B cell (primary cell): ENCODE measurements at regions not wholly inside any gene's neighbourhood (a gene's known extent, or its start where the extent isn't known, plus 50 kb on each side); places are given as distances from the start of the nearest gene placed in this dataset.

Source experiments
- EZH2 ChIP-seq: IDR thresholded peaks from 2 replicates; pipeline ENCODE4 v1.6.1; 2012; ENCODE audit warnings: borderline replicate concordance, low read depth, mild to moderate bottlenecking, moderate library complexity, low read length; ENCODE audit not compliant: insufficient read depth, poor library complexity, severe bottlenecking
- TF ChIP-seq, protein P1 (sequence below): fragments of 200-600 bp; IDR thresholded peaks from one replicate; pipeline ENCODE4 v1.8.0; 2022; ENCODE audit warnings: antibody characterized with exemption, mild to moderate bottlenecking

DNA sequence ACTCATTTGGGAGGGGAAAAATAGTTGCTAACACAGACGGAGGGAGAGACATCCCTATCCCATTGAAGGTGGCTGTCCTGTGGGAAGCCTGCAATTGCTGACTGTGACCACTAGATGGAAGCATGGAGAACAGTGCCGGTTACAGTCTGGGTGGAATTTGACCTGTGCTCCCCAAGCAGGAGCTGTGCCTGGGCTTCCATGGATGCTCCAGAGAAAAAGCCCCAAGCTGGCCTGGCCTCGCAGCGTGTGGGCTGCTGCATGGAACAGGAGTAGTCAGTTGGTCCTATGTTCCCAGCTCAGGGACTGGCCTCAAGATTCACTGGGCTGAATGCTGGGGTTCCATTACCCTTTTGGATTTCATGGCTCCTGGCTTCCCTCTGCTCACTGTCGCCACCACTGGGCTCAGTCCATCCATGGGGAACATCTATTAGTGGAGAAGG, 116.3 kb upstream of the CHD6 start:
- TF ChIP-seq EZH2: no peak
- TF ChIP-seq, protein P1, sequence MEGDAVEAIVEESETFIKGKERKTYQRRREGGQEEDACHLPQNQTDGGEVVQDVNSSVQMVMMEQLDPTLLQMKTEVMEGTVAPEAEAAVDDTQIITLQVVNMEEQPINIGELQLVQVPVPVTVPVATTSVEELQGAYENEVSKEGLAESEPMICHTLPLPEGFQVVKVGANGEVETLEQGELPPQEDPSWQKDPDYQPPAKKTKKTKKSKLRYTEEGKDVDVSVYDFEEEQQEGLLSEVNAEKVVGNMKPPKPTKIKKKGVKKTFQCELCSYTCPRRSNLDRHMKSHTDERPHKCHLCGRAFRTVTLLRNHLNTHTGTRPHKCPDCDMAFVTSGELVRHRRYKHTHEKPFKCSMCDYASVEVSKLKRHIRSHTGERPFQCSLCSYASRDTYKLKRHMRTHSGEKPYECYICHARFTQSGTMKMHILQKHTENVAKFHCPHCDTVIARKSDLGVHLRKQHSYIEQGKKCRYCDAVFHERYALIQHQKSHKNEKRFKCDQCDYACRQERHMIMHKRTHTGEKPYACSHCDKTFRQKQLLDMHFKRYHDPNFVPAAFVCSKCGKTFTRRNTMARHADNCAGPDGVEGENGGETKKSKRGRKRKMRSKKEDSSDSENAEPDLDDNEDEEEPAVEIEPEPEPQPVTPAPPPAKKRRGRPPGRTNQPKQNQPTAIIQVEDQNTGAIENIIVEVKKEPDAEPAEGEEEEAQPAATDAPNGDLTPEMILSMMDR: peak; percentile 97
